ENCODE measurements at regions not wholly inside any gene's neighbourhood (a gene's known extent, or its start where the extent isn't known, plus 50 kb on each side); places are given as distances from the start of the nearest gene placed in this dataset.

DNA sequence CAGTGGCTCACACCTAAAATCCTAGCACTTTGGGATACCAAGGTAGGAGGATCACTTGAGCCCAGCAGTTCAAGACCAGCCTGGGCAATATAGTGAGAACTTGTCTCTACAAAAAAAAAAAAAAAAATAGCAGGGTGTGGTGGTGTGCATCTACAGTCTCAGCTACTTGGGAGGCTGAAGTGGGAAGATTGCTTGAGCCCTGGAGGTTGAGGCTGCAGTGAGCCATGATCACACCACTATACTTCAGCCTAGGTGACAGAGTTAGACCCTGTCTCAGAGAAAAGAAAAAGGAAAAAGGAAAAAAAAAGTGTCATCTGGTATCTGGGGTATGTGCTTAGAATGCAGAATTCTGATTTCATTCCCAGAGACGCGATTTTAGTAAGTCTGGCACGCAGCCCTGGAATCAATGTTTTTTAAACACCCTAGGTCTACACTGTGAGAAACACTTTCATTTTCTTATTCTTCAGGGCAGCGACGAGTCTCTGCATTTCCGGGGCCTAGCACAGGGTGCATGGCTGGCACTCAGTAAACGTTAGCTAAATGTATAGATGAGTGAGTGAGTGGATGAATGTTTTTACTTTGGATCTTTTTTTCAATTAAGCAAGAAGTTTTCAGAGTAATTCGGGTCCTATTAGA, 243.8 kb upstream of the PWP1 start:
- Histone ChIP-seq H3K4ac (ENCODE audit: low read depth, low read length) (no peak overlapping the region), H2BK12ac (ENCODE audit: insufficient read length, low read depth, low read length) (no peak overlapping the region), H4K5ac (ENCODE audit: insufficient read length, low read depth, low read length) (no peak overlapping the region), H3K9ac (ENCODE audit: extremely low read depth, insufficient read length, low read length) (no peak overlapping the region), H3K18ac (ENCODE audit: insufficient read length, low read depth, low read length) (no peak overlapping the region), H4K20me1 (ENCODE audit: control insufficient read depth, insufficient read depth, insufficient read length) (no peaks in the 10 kb centered on the region), H3K79me1 (ENCODE audit: insufficient read depth, low read depth, low read length, poor library complexity, severe bottlenecking) (no peaks in the 10 kb centered on the region), H3K14ac (ENCODE audit: insufficient read depth, low read length) (no peak overlapping the region), H3T11ph (ENCODE audit: low read length) (no peak overlapping the region), H4K8ac (replicated peaks; ENCODE audit: insufficient read length, low read depth, low read length) (no peak overlapping the region), H3K4me2 (ENCODE audit: insufficient read depth, insufficient read length, low read length) (no peak overlapping the region), H3K4me1 (ENCODE audit: insufficient read depth, low read length) (peaks cover 4% of the 10 kb centered on the region; the same call in 1 of the 2 replicates), H2AK5ac (ENCODE audit: insufficient read length, low read length) (no peak overlapping the region), H3K79me2 (ENCODE audit: insufficient read depth, low read length) (no peaks in the 10 kb centered on the region), H3K23ac (ENCODE audit: insufficient read length, low read depth, low read length) (no peak overlapping the region), H2BK120ac (ENCODE audit: low read depth, low read length, poor library complexity, severe bottlenecking) (no peak overlapping the region), H4K91ac (ENCODE audit: insufficient read length, low read depth, low read length) (no peak overlapping the region), H2BK20ac (ENCODE audit: low read depth, low read length, poor library complexity, severe bottlenecking) (no peak overlapping the region), H3K23me2 (ENCODE audit: insufficient read length, low read depth, low read length, poor library complexity, severe bottlenecking) (no peaks in the 10 kb centered on the region), H2BK15ac (ENCODE audit: low read depth, low read length) (no peak overlapping the region), H3K27ac (ENCODE audit: insufficient read length, low read depth, low read length) (no peak overlapping the region), H3K27me3 (ENCODE audit: insufficient read depth, low read length) (no peaks in the 10 kb centered on the region), H2AFZ (ENCODE audit: low read length) (no peak overlapping the region), H3K9me3 (ENCODE audit: control insufficient read depth, low read depth, low read length) (no peaks in the 10 kb centered on the region), H3K56ac (ENCODE audit: insufficient read length, low read depth, low read length) (no peak overlapping the region), H2BK5ac (ENCODE audit: insufficient read length, low read length) (no peak overlapping the region)
- Mint-ChIP-seq H3K36me3 (ENCODE audit: insufficient read depth in 1 of 3, low read depth in 3 of 3) (no peaks in the 10 kb centered on the region), H3K9me3 (no peaks in the 10 kb centered on the region), H3K27ac (no peak overlapping the region), H3K27me3 (ENCODE audit: low read depth) (no peaks in the 10 kb centered on the region; the same call in 1 of the 2 replicates), H3K4me3 (no peak overlapping the region), H3K4me1 (peaks cover 21 to 24% of the 10 kb centered on the region in 2 experiments)
- no peak for DNase-seq
- TF ChIP-seq CTCF (conservative IDR thresholded peaks at IDR 0.05) = no peak
- WGBS (ENCODE audit: extremely low coverage, insufficient read length, low lambda C conversion rate) = no CpG with 5 or more reads among the region's 8 CpGs

Measured in H9 (cell line).